NCI-H226 (cell line): ENCODE measurements at regions not wholly inside any gene's neighbourhood (a gene's known extent, or its start where the extent isn't known, plus 50 kb on each side); places are given as distances from the start of the nearest gene placed in this dataset.
"Not testable (repeated sequence)": the region's sequence is repeated elsewhere in the genome, so short reads cannot be mapped to it uniquely, and the experiment has no call there.

Source experiments
- DNase-seq: peaks from one replicate; pipeline ENCODE4 v3.0.0-alpha.2; 2015

- DNase-seq = no peak
Observed at GRCh38 chr16:51271156-51271701, 120.2 kb upstream of the SALL1 start.

GRCh38 chr16:51268237-51268636 is 117.2 kb upstream of the SALL1 start:
- no peak for DNase-seq

- no peak for DNase-seq
Observed at GRCh38 chr16:51267681-51268080, 116.6 kb upstream of the SALL1 start.

GRCh38 chr16:51262428-51262827 is 111.4 kb upstream of the SALL1 start:
- DNase-seq = no peak

- no peak for DNase-seq
Observed at GRCh38 chr16:51261919-51262318, 110.8 kb upstream of the SALL1 start.

GRCh38 chr16:51255349-51255972 is 104.4 kb upstream of the SALL1 start:
- no peak for DNase-seq

DNA sequence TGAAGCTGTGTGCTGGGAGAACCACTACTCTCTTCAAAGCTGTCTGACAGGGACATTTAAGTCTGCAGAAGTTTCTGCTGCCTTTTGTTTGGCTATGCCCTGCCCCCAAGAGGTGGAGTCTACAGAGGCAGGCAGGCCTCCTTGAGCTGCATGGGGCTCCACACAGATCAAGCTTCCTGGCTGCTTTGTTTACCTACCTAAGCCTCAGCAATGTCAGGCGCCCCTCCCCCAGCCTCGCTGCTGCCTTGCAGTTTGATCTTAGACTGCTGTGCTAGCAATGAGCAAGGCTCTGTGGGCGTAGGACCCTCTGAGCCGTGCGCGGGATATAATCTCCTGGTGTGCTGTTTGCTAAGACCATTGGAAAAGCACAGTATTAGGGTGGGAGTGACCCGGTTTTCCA is 103.3 kb upstream of the SALL1 start:
- DNase-seq = not testable (repeated sequence)

DNA sequence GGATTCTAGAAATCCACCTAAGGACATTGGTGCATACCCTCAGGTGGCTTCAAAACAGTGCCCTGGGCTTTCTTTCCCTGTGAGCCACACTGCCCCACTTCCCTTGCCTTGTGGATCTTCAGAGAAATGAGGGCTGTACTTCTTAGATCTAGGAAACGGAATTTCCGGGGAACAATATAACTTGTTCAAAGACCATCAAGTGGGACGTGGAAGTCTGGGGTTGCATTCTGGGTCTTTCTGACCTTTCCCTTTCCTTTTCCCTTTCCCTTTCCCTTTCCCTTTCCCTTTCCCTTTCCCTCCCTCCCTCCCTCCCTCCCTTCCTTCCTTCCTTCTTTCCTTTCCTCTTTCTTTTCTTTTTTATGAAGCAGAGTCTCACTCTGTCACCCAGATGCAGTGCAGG is 97.1 kb upstream of the SALL1 start:
- DNase-seq = no peak

DNA sequence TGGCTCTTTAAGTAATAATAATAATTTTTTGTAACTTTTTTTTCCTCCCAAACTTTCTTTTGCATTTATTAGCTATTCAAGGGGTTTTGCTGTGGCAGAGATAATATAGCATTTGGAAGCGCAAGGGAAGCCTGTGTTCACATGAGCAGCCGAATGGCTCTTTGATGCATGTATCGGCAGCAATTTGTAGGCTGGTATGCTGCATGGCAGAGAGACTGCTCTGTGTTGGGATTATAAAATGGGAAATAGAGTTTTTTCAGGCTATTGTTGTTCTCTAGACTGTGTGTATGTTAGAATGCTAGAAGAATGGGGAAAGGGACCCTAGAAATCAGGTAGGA is 94.6 kb upstream of the SALL1 start:
- DNase-seq = no peak

GRCh38 chr16:51244887-51245657 is 94.0 kb upstream of the SALL1 start:
- no peak for DNase-seq

GRCh38 chr16:51243936-51244436 is 92.9 kb upstream of the SALL1 start:
- no peak for DNase-seq

DNA sequence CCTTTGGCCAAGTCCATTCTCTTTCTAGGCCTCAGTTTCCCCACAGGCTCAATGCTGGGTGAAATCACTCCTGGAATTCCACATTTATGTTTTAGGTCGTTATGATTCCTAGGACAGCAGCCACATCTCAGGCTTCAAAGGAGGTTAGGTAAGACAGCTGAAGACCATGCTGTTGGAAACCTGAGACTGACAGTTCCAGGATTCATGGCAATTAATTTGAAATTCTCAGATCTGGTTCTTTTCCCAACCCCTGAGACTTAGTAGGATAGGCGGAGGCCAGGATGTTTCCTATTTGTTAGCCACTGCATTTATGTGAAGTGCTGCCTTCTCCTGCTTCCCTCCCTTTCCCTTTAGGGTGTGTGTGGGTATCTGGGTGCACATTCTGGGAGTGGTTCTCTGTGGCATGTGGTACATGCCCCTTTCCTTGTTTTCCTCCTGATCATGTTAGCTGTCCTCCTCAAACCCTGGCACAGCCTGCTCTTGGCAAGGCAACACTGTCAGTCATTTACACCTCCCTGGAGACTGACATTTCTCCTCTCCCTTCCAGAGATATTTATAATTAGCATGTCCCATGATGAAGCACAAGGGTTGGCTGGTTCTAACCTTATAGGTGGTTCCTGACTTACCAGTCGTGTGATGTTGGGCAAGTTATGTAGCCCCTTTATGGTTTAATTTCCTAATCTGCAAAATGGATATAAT is 91.4 kb upstream of the SALL1 start:
- DNase-seq = no peak

GRCh38 chr16:51239196-51239595 is 88.1 kb upstream of the SALL1 start:
- no peak for DNase-seq

GRCh38 chr16:51237861-51238378 is 86.8 kb upstream of the SALL1 start:
- DNase-seq = no peak

DNA sequence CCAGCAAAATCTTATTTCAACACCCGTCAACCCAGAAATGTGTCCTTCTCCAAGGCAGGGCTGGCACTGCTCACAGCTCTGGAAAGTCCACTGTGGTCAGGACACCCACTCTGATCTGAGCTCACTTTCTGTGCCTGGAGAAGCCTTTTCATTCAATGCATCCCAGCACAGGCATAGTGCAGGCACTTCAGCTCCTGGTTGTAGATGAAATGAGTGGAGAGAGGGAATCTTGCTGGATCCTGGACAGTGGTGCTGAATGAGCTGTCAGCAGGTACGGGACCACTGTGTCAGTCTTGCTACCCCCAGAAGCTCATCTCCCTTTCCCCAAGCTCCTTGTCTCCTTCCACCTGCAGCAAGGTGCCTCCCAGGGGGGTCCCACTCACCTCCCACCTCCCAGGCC is 86.1 kb upstream of the SALL1 start:
- no peak for DNase-seq

GRCh38 chr16:51236583-51236982 is 85.5 kb upstream of the SALL1 start:
- DNase-seq = no peak

DNA sequence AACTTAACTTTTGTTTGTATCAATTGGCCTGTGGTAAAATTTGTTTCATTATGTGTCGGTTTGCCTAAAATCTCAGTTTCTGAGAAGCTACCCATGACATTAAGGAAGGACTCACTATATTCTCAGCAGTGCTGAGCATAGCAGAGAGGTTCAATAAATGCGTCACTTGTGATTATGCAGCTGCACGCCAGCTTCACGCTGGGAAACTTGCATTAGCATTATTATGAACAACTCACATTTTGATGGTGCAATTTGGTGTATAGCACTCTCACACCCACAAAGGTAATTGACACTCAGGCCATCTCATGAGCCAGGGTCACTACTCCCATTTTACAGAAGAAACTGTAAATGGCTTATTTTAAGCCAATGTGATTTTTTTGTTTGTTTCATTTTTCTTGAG is 80.6 kb upstream of the SALL1 start:
- no peak for DNase-seq

GRCh38 chr16:51230035-51230434 is 79.0 kb upstream of the SALL1 start:
- DNase-seq = not testable (repeated sequence)

GRCh38 chr16:51228097-51228659 is 77.1 kb upstream of the SALL1 start:
- no peak for DNase-seq

GRCh38 chr16:51225878-51226277 is 74.8 kb upstream of the SALL1 start:
- DNase-seq = no peak

- no peak for DNase-seq
Observed at GRCh38 chr16:51224317-51224716, 73.2 kb upstream of the SALL1 start.

- no peak for DNase-seq
Observed at GRCh38 chr16:51222016-51222415, 70.9 kb upstream of the SALL1 start.

DNA sequence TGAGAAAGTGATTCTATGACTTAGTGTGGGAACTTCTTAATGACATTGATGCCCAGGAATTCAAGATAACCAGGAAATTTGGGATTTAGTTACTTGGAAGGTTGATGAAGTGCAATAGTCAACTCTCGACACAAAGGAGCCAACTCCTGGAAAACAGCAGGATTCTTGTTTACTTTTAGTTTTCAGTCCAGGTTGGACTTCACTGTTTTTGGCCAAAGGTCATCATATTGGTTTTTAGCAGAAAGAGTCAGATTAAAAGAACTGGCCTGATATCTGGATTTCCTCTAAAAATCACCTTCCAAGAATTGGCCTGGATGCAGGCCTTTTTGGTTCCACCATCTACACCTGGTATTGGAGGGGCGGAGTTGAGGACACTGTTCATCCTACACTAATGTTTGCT is 60.1 kb upstream of the SALL1 start:
- no peak for DNase-seq
